ENCODE measurements at regions not wholly inside any gene's neighbourhood (a gene's known extent, or its start where the extent isn't known, plus 50 kb on each side); places are given as distances from the start of the nearest gene placed in this dataset.

DNA sequence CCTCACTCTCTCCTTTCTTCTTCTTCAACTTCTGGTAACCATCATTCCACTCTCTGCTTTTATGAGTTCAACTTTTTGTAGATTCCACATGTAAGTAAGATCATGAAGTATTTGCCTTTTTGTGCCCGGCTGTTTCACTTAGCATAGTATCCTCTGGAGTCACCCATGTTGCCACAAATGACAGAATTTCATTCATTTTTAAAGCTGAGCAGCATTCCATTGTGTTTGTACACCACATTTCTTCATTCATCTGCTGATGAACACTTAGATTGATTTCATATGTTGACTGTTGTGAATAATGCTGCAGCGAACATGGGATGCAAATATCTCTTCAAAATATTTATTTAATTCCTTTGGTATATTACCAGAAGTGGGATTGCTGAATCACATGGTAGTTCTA, 133.6 kb upstream of the ERBB4 start:
- no peak overlapping the region for H3K27ac ChIP-seq
- TF ChIP-seq, protein P1, sequence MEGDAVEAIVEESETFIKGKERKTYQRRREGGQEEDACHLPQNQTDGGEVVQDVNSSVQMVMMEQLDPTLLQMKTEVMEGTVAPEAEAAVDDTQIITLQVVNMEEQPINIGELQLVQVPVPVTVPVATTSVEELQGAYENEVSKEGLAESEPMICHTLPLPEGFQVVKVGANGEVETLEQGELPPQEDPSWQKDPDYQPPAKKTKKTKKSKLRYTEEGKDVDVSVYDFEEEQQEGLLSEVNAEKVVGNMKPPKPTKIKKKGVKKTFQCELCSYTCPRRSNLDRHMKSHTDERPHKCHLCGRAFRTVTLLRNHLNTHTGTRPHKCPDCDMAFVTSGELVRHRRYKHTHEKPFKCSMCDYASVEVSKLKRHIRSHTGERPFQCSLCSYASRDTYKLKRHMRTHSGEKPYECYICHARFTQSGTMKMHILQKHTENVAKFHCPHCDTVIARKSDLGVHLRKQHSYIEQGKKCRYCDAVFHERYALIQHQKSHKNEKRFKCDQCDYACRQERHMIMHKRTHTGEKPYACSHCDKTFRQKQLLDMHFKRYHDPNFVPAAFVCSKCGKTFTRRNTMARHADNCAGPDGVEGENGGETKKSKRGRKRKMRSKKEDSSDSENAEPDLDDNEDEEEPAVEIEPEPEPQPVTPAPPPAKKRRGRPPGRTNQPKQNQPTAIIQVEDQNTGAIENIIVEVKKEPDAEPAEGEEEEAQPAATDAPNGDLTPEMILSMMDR (conservative IDR thresholded peaks at IDR 0.05; ENCODE audit: low read depth), result no peak
- ChIA-PET CTCF (no interaction called here), POLR2A (ENCODE audit: low non-redundant PET) (no interaction called here)
- no peak for DNase-seq (ENCODE audit: low spot score)

DNA sequence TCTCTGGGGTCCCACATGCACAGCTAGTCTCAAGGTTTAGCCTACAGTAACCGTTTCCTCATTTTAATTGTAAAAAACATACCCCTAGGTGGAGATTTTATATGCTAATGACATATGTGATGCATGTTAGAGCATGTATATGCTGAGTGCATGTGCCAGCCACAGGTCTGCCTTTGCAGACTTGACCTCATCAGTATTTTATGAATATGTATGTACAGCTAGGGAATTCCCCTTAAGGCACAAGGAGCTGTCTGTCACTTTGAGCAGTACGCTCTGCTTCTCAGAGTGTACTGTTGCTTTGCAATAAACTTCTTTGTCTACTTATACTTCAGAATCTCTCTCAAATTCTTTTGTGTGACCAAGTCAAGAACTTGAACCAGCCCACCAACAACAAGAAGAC, 131.2 kb upstream of the ERBB4 start:
- TF ChIP-seq, protein P1 (conservative IDR thresholded peaks at IDR 0.05; ENCODE audit: low read depth), result no peak
- POLR2A ChIA-PET (ENCODE audit: low non-redundant PET), result no interaction called here
- CTCF ChIA-PET, result no interaction called here

DNA sequence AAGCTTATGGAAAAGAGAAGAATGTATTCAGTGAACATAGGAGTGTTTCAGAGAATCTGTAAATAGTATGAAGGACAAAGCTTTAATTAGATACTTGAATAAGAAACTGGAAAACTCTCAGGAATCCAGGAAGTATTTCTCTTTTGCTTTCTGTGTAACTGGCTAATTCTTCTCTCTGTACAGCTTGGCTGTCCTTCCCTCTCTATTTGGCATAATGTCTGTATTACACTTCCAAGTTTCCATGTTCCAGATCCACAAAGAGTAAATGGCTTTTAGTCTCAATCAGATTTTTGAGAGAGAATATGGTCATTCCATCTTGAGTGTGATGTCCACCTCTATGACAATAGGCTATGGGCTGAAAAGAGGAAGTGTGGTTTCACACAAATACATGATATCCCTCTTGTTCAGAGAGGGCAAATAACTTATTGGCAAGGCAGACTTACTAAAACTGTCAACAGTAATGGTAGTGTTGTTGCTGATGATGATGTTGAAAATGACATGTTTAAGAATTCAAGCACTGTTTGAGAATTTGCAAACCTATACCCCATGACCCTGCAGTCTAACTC, 129.2 kb upstream of the ERBB4 start:
- CTCF ChIA-PET, result no interaction called here
- POLR2A ChIA-PET (ENCODE audit: low non-redundant PET), result no interaction called here
- no peak for DNase-seq (ENCODE audit: low spot score)
- H3K27ac ChIP-seq, result no peak overlapping the region
- TF ChIP-seq, protein P1 (conservative IDR thresholded peaks at IDR 0.05; ENCODE audit: low read depth), result no peak

More for the DNA sequence above, 131.2 kb upstream of the ERBB4 start:
- H3K27ac ChIP-seq, result no peak overlapping the region
- no peak for DNase-seq (ENCODE audit: low spot score)

GRCh38 chr2:212665948-212666347, 127.3 kb upstream of the ERBB4 start:
- TF ChIP-seq, protein P1 (conservative IDR thresholded peaks at IDR 0.05; ENCODE audit: low read depth), result no peak
- CTCF ChIA-PET, result no interaction called here
- POLR2A ChIA-PET (ENCODE audit: low non-redundant PET), result no interaction called here
- no peak for DNase-seq (ENCODE audit: low spot score)
- no peak overlapping the region for H3K27ac ChIP-seq

DNA sequence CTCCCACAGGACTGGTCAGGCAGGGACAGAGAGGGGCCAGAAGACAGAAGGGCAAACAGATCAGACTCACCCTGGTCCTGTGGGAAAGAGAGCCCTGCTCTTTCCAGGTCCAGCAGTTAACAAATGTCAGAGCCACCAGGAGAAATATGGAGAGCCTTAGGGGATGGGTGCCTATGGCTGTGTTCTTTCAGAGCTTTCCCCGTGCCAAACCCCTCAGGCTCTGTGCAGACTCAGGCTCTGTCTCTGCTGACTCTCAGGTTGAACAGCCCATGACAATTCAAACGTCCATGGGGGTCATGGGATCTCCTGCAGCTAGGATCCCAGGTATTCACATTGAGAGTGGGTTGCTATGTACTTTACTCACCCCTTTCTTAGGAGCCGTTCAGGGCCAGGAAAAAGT, 120.8 kb upstream of the ERBB4 start:
- CTCF ChIA-PET, result no interaction called here
- TF ChIP-seq, protein P1 (conservative IDR thresholded peaks at IDR 0.05; ENCODE audit: low read depth), result no peak
- H3K27ac ChIP-seq, result no peak overlapping the region
- POLR2A ChIA-PET (ENCODE audit: low non-redundant PET), result no interaction called here
- DNase-seq (ENCODE audit: low spot score), result no peak

DNA sequence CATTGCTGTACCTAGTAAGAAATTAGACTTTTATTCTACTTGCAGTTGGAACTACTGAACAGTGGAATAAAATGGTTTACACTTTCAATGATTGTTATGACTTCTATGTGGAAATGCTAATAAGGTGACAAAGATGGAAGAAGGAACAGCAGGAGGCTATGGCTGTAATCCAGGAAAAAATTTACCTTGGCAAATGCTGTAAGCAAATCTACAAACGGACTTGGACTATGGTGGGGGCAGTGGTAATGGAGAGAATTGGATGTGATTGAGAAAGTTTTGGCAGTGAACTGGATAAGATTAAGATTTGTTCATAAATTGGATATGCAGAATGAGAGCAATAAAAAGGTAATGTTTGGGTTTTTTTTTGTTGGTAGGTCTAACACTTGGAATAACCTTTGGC, 111.0 kb upstream of the ERBB4 start:
- TF ChIP-seq, protein P1 (conservative IDR thresholded peaks at IDR 0.05; ENCODE audit: low read depth), result no peak
- H3K27ac ChIP-seq, result no peak overlapping the region
- DNase-seq (ENCODE audit: low spot score), result no peak
- ChIA-PET CTCF (interaction anchor here (0.6 kb wide), 2 partner anchors 130 to 1340 kb away, joined by 7 to 8 read pairs; no protein-coding TSS in a partner anchor), POLR2A (ENCODE audit: low non-redundant PET) (no interaction called here)

All from RWPE1 (cell line).